Gastrocnemius medialis (tissue), 4 donors: ENCODE measurements at regions not wholly inside any gene's neighbourhood (a gene's known extent, or its start where the extent isn't known, plus 50 kb on each side); places are given as distances from the start of the nearest gene placed in this dataset.

Experiments used
- ATAC-seq, 2 donors: fragments of 150-250 bp; one replicate each; pipeline ENCODE4 v1.9.1; 2016
- DNase-seq, 2 donors: peaks; one replicate each; pipeline ENCODE4 v3.0.0-alpha.2; 2019
- H3K27ac ChIP-seq, 4 donors: fragments of 200-600 bp; sonication (generic); 1 replicate in 1 of 4; 2 replicates in 3 of 4; pipeline ENCODE4 v1.5.1; 2016 to 2018; ENCODE audit warnings: mild to moderate bottlenecking in 2 of 4, moderate library complexity in 1 of 4
- H3K27me3 ChIP-seq, 3 donors: fragments of 200-600 bp; sonication (generic) in 2 of 3; 1 replicate in 1 of 3; 2 replicates in 2 of 3; pipeline versions ENCODE4 v1.5.1 to v1.6.0; 2016 to 2019; ENCODE audit warnings: mild to moderate bottlenecking in 1 of 3, moderate library complexity in 1 of 3
- H3K36me3 ChIP-seq, 2 donors: fragments of 200-600 bp; sonication (generic) in 1 of 2; one replicate each; pipeline ENCODE4 v1.5.1; 2017 to 2018
- H3K4me1 ChIP-seq, 2 donors: fragments of 200-600 bp; sonication (generic) in 1 of 2; one replicate each; pipeline ENCODE4 v1.5.1; 2016 to 2017; ENCODE audit warnings: mild to moderate bottlenecking in 2 of 2
- H3K4me3 ChIP-seq, 4 donors: fragments of 200-600 bp; sonication (generic) in 3 of 4; 1 replicate in 1 of 4; 2 replicates in 3 of 4; pipeline ENCODE4 v1.5.1; 2016 to 2019; ENCODE audit warnings: mild to moderate bottlenecking in 2 of 4
- H3K9me3 ChIP-seq, 3 donors: fragments of 200-600 bp; sonication (generic) in 2 of 3; 1 replicate in 1 of 3; 2 replicates in 2 of 3; pipeline ENCODE4 v1.5.1; 2016 to 2019
- POLR2A ChIP-seq, 2 donors: fragments of 450-650 bp; IDR thresholded peaks; one replicate each; pipeline ENCODE4 v1.6.1; 2017; ENCODE audit warnings: antibody characterized with exemption in 2 of 2, mild to moderate bottlenecking in 2 of 2, moderate library complexity in 2 of 2
- in situ Hi-C, 4 donors: fragments of 200-750 bp; cut with MboI; loops; one replicate each; pipeline versions ENCODE4 v1.15.0 to v1.8.0; 2017; ENCODE audit warnings: low sequenced_read_pairs in 4 of 4
- intact Hi-C: fragments of 100-400 bp; cut with DNase I; formaldehyde crosslinking; loops from one replicate; pipeline ENCODE4 v1.15.1; 2023; ENCODE audit warnings: low total_unique reads
- TF ChIP-seq, protein P1 (sequence below), 5 experiments: fragments of 450-650 bp in 3 of 5; fragments of 200-600 bp in 2 of 5; sonication (generic) in 2 of 5; IDR thresholded peaks in 4 of 5; conservative IDR thresholded peaks in 1 of 5; 1 replicate in 4 of 5; 2 replicates in 1 of 5; pipeline ENCODE4 v1.5.1; 2016 to 2019; ENCODE audit warnings: antibody characterized with exemption in 5 of 5, mild to moderate bottlenecking in 3 of 5, moderate library complexity in 3 of 5

DNA sequence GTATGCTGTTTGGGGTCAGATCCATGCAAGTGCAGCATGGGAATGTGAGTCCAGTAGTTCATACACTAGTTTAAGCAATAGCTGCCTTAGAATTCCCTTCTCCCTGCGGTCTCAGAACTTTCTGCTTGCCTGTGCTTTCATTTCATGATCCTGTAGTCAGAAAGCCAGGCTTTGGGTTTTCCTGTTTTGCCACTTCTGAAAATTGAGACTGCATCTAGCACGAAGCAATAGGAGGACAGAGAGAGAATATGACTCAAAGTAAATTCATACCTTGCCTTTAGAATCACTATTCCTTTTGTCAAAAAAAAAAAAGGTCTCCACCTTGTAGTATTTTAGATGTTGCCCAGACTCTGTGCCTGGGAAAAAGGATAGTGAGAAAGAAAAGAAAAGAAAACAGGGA, 161.2 kb upstream of the SNX7 start:
- intact Hi-C loops (no loop called here), in situ Hi-C loops (no loop called here)
- Histone ChIP-seq H3K27ac (no peak overlapping the region), H3K4me3 (no peak overlapping the region), H3K27me3 (no peaks in the 10 kb centered on the region), H3K4me1 (no peaks in the 10 kb centered on the region), H3K36me3 (no peaks in the 10 kb centered on the region), H3K9me3 (no peaks in the 10 kb centered on the region)
- ATAC-seq (no peak), DNase-seq (no peak)
- TF ChIP-seq, protein P1, sequence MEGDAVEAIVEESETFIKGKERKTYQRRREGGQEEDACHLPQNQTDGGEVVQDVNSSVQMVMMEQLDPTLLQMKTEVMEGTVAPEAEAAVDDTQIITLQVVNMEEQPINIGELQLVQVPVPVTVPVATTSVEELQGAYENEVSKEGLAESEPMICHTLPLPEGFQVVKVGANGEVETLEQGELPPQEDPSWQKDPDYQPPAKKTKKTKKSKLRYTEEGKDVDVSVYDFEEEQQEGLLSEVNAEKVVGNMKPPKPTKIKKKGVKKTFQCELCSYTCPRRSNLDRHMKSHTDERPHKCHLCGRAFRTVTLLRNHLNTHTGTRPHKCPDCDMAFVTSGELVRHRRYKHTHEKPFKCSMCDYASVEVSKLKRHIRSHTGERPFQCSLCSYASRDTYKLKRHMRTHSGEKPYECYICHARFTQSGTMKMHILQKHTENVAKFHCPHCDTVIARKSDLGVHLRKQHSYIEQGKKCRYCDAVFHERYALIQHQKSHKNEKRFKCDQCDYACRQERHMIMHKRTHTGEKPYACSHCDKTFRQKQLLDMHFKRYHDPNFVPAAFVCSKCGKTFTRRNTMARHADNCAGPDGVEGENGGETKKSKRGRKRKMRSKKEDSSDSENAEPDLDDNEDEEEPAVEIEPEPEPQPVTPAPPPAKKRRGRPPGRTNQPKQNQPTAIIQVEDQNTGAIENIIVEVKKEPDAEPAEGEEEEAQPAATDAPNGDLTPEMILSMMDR (IDR thresholded peaks at IDR 0.05 in 4 of 5, conservative IDR thresholded peaks at IDR 0.05 in 1 of 5), result no peak
- TF ChIP-seq POLR2A (IDR thresholded peaks at IDR 0.05), result no peak

DNA sequence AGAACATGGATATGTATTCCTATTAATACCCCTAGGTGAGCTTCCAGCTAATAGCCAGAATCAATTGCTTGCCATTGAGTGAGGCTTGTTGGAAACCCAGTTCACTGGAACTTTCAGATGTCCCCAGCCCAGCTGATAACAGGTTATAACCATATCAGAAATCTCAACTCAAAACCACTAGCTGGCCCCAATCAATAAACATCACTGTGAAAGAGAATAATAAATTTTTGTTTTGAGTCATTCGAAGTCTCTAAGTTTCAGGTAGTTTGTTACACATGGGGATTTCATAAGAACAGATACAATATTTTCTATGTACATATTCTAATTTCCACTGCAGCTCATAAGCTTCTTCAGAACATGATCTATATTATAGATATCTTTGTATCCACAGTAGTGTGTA, 162.9 kb upstream of the SNX7 start:
- no peaks in the 10 kb centered on the region for H3K9me3 ChIP-seq
- H3K27me3 ChIP-seq, result no peaks in the 10 kb centered on the region
- DNase-seq (no peak), ATAC-seq (no peak)
- TF ChIP-seq, protein P1 (IDR thresholded peaks at IDR 0.05 in 4 of 5, conservative IDR thresholded peaks at IDR 0.05 in 1 of 5), result no peak
- TF ChIP-seq POLR2A (IDR thresholded peaks at IDR 0.05), result no peak
- H3K27ac ChIP-seq, result no peak overlapping the region
- intact Hi-C loops (no loop called here), in situ Hi-C loops (no loop called here)
- no peaks in the 10 kb centered on the region for H3K4me1 ChIP-seq
- no peak overlapping the region for H3K4me3 ChIP-seq
- no peaks in the 10 kb centered on the region for H3K36me3 ChIP-seq

DNA sequence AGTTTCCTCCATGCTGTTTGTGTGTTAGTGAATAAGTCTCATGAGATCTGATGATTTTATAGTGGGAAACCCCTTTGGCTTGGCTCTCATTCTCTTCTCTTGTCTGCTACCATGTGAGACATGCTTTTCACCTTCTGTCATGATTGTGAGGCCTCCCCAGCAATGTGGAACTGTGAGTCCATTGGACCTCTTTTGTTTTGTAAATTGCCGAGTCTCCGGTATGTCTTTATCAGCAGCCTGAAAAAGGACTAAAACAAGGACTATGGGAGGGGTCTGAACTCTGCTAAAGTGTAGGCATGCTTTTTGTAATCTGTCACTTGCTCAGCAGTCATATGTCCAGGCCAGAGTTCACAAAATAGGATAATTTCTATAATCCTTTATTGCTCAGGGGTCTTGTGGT, 164.0 kb upstream of the SNX7 start:
- Histone ChIP-seq H3K27me3 (no peaks in the 10 kb centered on the region), H3K4me1 (no peaks in the 10 kb centered on the region), H3K27ac (no peak overlapping the region), H3K4me3 (no peak overlapping the region), H3K9me3 (no peaks in the 10 kb centered on the region), H3K36me3 (no peaks in the 10 kb centered on the region)
- DNase-seq, result no peak
- ATAC-seq, result no peak
- in situ Hi-C loops, result no loop called here
- intact Hi-C loops, result no loop called here
- TF ChIP-seq, protein P1 (IDR thresholded peaks at IDR 0.05 in 4 of 5, conservative IDR thresholded peaks at IDR 0.05 in 1 of 5), result no peak
- no peak for TF ChIP-seq POLR2A (IDR thresholded peaks at IDR 0.05)

DNA sequence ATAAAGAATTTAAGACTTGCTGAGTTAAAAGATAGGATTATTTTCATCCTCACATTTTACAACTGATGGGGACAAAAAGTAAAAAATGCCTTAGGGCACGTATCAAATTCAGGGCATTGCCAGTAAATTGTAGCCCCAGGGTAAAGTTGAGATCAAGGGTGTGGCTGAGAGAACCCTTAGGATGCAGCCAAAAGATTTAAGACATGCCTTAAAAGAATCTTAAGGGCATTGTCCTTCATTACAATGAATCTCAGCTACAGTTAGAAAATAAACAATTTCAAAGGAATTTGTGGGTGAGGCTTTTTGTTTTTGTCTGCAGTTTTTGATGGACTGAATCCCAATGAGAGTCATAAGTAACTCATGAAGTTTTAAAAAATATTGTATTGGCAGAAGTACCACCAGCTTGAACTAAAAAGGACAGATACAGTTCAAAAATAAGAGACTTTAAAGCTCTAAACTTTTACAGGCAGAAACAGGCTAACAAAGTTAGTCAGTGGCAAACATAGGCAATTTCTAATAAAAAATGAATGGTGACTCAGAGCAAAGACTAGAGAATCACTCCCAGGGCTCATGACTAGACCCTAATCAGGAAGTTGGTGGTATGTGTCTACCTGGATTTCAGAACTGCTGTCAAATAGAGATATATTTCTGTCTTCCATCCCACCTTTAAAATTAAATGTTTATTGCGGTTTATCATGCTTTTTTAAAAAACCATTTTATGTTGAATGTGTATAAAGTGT, 165.1 kb upstream of the SNX7 start:
- Histone ChIP-seq H3K27me3 (no peaks in the 10 kb centered on the region), H3K4me1 (no peaks in the 10 kb centered on the region), H3K9me3 (no peaks in the 10 kb centered on the region), H3K36me3 (no peaks in the 10 kb centered on the region), H3K4me3 (no peak overlapping the region), H3K27ac (no peak overlapping the region)
- intact Hi-C loops, result no loop called here
- in situ Hi-C loops, result no loop called here
- TF ChIP-seq, protein P1 (IDR thresholded peaks at IDR 0.05 in 4 of 5, conservative IDR thresholded peaks at IDR 0.05 in 1 of 5), result no peak
- TF ChIP-seq POLR2A (IDR thresholded peaks at IDR 0.05), result no peak
- ATAC-seq (no peak), DNase-seq (no peak)

DNA sequence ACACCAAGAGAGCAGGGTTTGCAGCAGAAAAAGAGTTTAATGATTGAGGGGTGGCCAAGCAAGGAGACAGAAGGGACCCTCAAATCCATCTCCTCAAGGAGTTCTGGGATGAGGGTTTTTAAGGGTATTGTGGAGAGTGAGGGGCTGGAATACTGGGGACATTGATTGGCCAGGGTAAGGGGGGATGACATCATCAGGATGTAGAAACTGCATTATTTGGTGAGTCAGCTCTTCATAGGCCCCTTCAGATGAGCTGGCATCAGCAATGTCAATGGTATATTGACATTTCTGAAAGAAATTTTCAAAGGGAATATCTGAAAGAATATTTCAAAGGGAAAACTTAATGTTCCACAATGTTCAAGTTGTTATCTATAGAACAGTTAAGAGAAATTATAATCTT, 168.1 kb upstream of the SNX7 start:
- in situ Hi-C loops (no loop called here), intact Hi-C loops (no loop called here)
- H3K9me3 ChIP-seq, result no peaks in the 10 kb centered on the region
- H3K27me3 ChIP-seq, result no peaks in the 10 kb centered on the region
- H3K4me3 ChIP-seq, result no peak overlapping the region
- ATAC-seq (no peak), DNase-seq (no peak)
- no peak overlapping the region for H3K27ac ChIP-seq
- TF ChIP-seq POLR2A (IDR thresholded peaks at IDR 0.05), result no peak
- TF ChIP-seq, protein P1 (IDR thresholded peaks at IDR 0.05 in 4 of 5, conservative IDR thresholded peaks at IDR 0.05 in 1 of 5), result no peak
- H3K36me3 ChIP-seq, result no peaks in the 10 kb centered on the region
- H3K4me1 ChIP-seq, result no peaks in the 10 kb centered on the region
